Skeletal muscle tissue (tissue), 3 donors: ENCODE measurements at regions not wholly inside any gene's neighbourhood (a gene's known extent, or its start where the extent isn't known, plus 50 kb on each side); places are given as distances from the start of the nearest gene placed in this dataset.

Source experiments
- H3K27ac ChIP-seq: one replicate; pipeline ENCODE4 v1.7.0; 2013; ENCODE audit warnings: mild to moderate bottlenecking, low read depth, low read length, inconsistent platforms
- H3K27me3 ChIP-seq, 3 donors: one replicate each; pipeline ENCODE4 v1.7.0; 2013; ENCODE audit warnings: low read length in 3 of 3; ENCODE audit not compliant: control insufficient read depth in 3 of 3, insufficient read depth in 3 of 3
- H3K36me3 ChIP-seq, 3 donors: one replicate each; pipeline ENCODE4 v1.7.0; 2013; ENCODE audit warnings: low read length in 3 of 3; ENCODE audit not compliant: control insufficient read depth in 3 of 3, insufficient read depth in 3 of 3
- H3K4me1 ChIP-seq, 3 donors: one replicate each; pipeline ENCODE4 v1.7.0; 2013; ENCODE audit warnings: low read length in 3 of 3, mild to moderate bottlenecking in 3 of 3; ENCODE audit not compliant: control insufficient read depth in 3 of 3, insufficient read depth in 3 of 3
- H3K4me3 ChIP-seq, 3 donors: one replicate each; pipeline ENCODE4 v1.7.0; 2013; ENCODE audit warnings: low read length in 3 of 3
- H3K9ac ChIP-seq, 3 donors: one replicate each; pipeline ENCODE4 v1.7.0; 2013; ENCODE audit warnings: low read length in 3 of 3, mild to moderate bottlenecking in 3 of 3, moderate library complexity in 2 of 3, low read depth in 1 of 3
- H3K9me3 ChIP-seq, 3 donors: one replicate each; pipeline ENCODE4 v1.7.0; 2013; ENCODE audit warnings: low read length in 3 of 3; ENCODE audit not compliant: control insufficient read depth in 3 of 3
- donor health status: Osteomylitis.

GRCh38 chr2:80894486-80894885 lies 589.9 kb upstream of the LRRTM1 start:
- Histone ChIP-seq H3K9ac (no peak overlapping the region), H3K27ac (no peak overlapping the region), H3K27me3 (no peaks in the 10 kb centered on the region)

GRCh38 chr2:80893711-80894110 lies 589.2 kb upstream of the LRRTM1 start:
- Histone ChIP-seq H3K9me3 (no peaks in the 10 kb centered on the region), H3K36me3 (no peaks in the 10 kb centered on the region), H3K9ac (no peak overlapping the region), H3K27me3 (no peaks in the 10 kb centered on the region), H3K4me3 (no peak overlapping the region), H3K4me1 (no peaks in the 10 kb centered on the region), H3K27ac (no peak overlapping the region)

More at GRCh38 chr2:80894486-80894885, 589.9 kb upstream of the LRRTM1 start:
- Histone ChIP-seq H3K4me3 (no peak overlapping the region), H3K36me3 (no peaks in the 10 kb centered on the region), H3K4me1 (no peaks in the 10 kb centered on the region), H3K9me3 (no peaks in the 10 kb centered on the region)

GRCh38 chr2:80889009-80889408 lies 584.5 kb upstream of the LRRTM1 start:
- Histone ChIP-seq H3K9ac (no peak overlapping the region), H3K27ac (no peak overlapping the region), H3K27me3 (no peaks in the 10 kb centered on the region), H3K4me1 (no peaks in the 10 kb centered on the region), H3K36me3 (no peaks in the 10 kb centered on the region), H3K9me3 (no peaks in the 10 kb centered on the region), H3K4me3 (no peak overlapping the region)

GRCh38 chr2:80887841-80888378 lies 583.4 kb upstream of the LRRTM1 start:
- Histone ChIP-seq H3K9ac (no peak overlapping the region), H3K27me3 (no peaks in the 10 kb centered on the region), H3K27ac (no peak overlapping the region), H3K4me1 (no peaks in the 10 kb centered on the region), H3K36me3 (no peaks in the 10 kb centered on the region), H3K9me3 (no peaks in the 10 kb centered on the region), H3K4me3 (no peak overlapping the region)

GRCh38 chr2:80874374-80874773 lies 569.8 kb upstream of the LRRTM1 start:
- Histone ChIP-seq H3K9ac (no peak overlapping the region), H3K27ac (no peak overlapping the region), H3K4me3 (no peak overlapping the region), H3K9me3 (no peaks in the 10 kb centered on the region), H3K4me1 (no peaks in the 10 kb centered on the region), H3K36me3 (no peaks in the 10 kb centered on the region), H3K27me3 (no peaks in the 10 kb centered on the region)

- no peak overlapping the region for H3K27ac ChIP-seq
- H3K9ac ChIP-seq, result no peak overlapping the region
- H3K9me3 ChIP-seq, result no peaks in the 10 kb centered on the region
- H3K4me3 ChIP-seq, result no peak overlapping the region
- H3K4me1 ChIP-seq, result no peaks in the 10 kb centered on the region
- no peaks in the 10 kb centered on the region for H3K36me3 ChIP-seq
- no peaks in the 10 kb centered on the region for H3K27me3 ChIP-seq
These were observed 565.4 kb upstream of the LRRTM1 start for GRCh38 chr2:80869858-80870438.

- no peaks in the 10 kb centered on the region for H3K4me1 ChIP-seq
- H3K9ac ChIP-seq, result no peak overlapping the region
- H3K9me3 ChIP-seq, result no peaks in the 10 kb centered on the region
- no peak overlapping the region for H3K27ac ChIP-seq
- no peak overlapping the region for H3K4me3 ChIP-seq
- H3K27me3 ChIP-seq, result no peaks in the 10 kb centered on the region
- no peaks in the 10 kb centered on the region for H3K36me3 ChIP-seq
These were observed 558.7 kb upstream of the LRRTM1 start for GRCh38 chr2:80863147-80863714.

GRCh38 chr2:80858965-80859364 lies 554.4 kb upstream of the LRRTM1 start:
- Histone ChIP-seq H3K9ac (no peak overlapping the region), H3K4me1 (no peaks in the 10 kb centered on the region), H3K36me3 (no peaks in the 10 kb centered on the region), H3K27ac (no peak overlapping the region), H3K4me3 (no peak overlapping the region), H3K27me3 (no peaks in the 10 kb centered on the region), H3K9me3 (no peaks in the 10 kb centered on the region)

GRCh38 chr2:80856227-80856626 lies 551.7 kb upstream of the LRRTM1 start:
- Histone ChIP-seq H3K36me3 (no peaks in the 10 kb centered on the region), H3K4me3 (no peak overlapping the region), H3K4me1 (no peaks in the 10 kb centered on the region), H3K9me3 (no peaks in the 10 kb centered on the region), H3K27me3 (no peaks in the 10 kb centered on the region), H3K27ac (no peak overlapping the region), H3K9ac (no peak overlapping the region)

- Histone ChIP-seq H3K36me3 (no peaks in the 10 kb centered on the region), H3K4me1 (no peaks in the 10 kb centered on the region), H3K9ac (no peak overlapping the region), H3K4me3 (no peak overlapping the region), H3K27ac (no peak overlapping the region), H3K9me3 (no peaks in the 10 kb centered on the region), H3K27me3 (no peaks in the 10 kb centered on the region)
These were observed 550.3 kb upstream of the LRRTM1 start for GRCh38 chr2:80854831-80855230.
